ENCODE measurements at regions not wholly inside any gene's neighbourhood (a gene's known extent, or its start where the extent isn't known, plus 50 kb on each side); places are given as distances from the start of the nearest gene placed in this dataset.
A peak's percentile ranks its signal among the peaks of the same experiment; 100 is the strongest.

DNA sequence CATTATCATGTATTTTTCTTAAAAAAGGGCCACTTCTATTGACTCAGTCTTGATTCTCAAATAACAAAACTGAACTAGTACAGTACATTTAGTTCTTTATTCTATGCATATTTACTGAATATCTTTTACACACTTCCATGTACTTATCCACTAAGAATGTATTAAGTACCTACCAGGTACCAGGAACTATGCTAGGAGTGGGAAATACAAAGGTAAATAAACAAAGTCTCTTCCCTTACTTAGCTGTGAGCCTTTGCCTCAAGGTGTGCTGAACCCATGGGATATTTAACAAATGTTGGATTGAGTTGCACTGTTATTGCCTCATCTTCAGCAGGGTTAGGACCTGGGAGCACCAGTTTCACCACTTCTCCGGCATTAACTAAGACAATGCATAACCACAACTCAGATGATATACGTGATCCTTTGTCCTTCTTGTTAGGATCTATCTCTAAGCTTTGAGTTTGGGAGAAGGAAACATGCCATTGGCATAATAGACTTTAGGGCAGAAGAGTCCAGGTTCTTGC, 533.9 kb downstream of the TFAP2B start:
- peaks cover 2% of the 10 kb centered on the region for H3K79me1 ChIP-seq (ENCODE audit: low read length)
- no peak overlapping the region for H3K27ac ChIP-seq (ENCODE audit: low read depth, low read length)
- H4K8ac ChIP-seq (ENCODE audit: low read depth, low read length) = no peak overlapping the region
- no peak overlapping the region for H3K4me3 ChIP-seq (ENCODE audit: low read depth, low read length)
- no peak overlapping the region for H2BK12ac ChIP-seq (ENCODE audit: low read length)
- H3K9ac ChIP-seq (ENCODE audit: low read length) = no peak overlapping the region
- H3K4ac ChIP-seq (ENCODE audit: low read depth, low read length) = no peak overlapping the region
- H3K36me3 ChIP-seq (ENCODE audit: control insufficient read depth in 1 of 2, insufficient read depth in 2 of 2, low read length in 2 of 2) = no peaks in the 10 kb centered on the region
- H4K91ac ChIP-seq (ENCODE audit: low read depth, low read length) = no peak overlapping the region
- DNase-seq = peak in 1 of 2 donors; percentile 45
- H3K14ac ChIP-seq (ENCODE audit: low read length) = no peak overlapping the region
- H2AFZ ChIP-seq (ENCODE audit: insufficient read depth, low read length, poor library complexity) = no peak overlapping the region
- H3K27me3 ChIP-seq (ENCODE audit: insufficient read depth, low read length) = no peaks in the 10 kb centered on the region
- no peaks in the 10 kb centered on the region for H3K9me3 ChIP-seq (ENCODE audit: insufficient read depth, low read depth, low read length)
- H2AK5ac ChIP-seq (ENCODE audit: low read length) = no peak overlapping the region
- no peak overlapping the region for H2BK120ac ChIP-seq (ENCODE audit: insufficient read depth, low read length, poor library complexity)
- no peak overlapping the region for H3K18ac ChIP-seq (ENCODE audit: low read length)
- H3K4me1 ChIP-seq (ENCODE audit: control insufficient read depth in 1 of 2, insufficient read depth in 2 of 2, low read length in 2 of 2) = no peaks in the 10 kb centered on the region
- no peak overlapping the region for H2BK5ac ChIP-seq (ENCODE audit: low read depth, low read length, poor library complexity)
- no peak overlapping the region for H4K12ac ChIP-seq (ENCODE audit: low read depth, low read length)
- H3K79me2 ChIP-seq (ENCODE audit: control insufficient read depth, insufficient read depth, low read length, poor library complexity) = no peaks in the 10 kb centered on the region
- no peak overlapping the region for H3K4me2 ChIP-seq (ENCODE audit: low read length)
- H3K23ac ChIP-seq (ENCODE audit: low read length) = no peak overlapping the region
- no CpG with 5 or more reads among the region's 2 CpGs for WGBS (ENCODE audit: extremely low coverage, insufficient coverage, insufficient read length)

DNA sequence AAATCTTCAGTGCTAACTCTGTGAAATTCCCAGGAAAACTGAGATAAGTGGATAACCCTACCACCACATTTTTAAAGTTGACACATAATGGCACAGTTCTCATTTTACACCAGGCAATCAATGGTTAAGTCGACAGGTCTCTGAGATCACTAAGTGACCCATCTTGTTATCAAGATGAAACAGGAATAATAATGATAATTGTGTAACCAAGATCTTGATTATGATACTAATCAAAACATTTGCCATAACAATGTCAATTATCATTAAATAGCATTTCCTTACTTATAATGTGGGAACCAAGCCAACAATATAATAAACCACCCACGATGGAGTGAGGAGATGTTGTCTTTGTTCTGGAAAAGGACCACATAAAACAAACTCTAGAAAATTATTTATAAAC, 541.6 kb downstream of the TFAP2B start:
- H2AFZ ChIP-seq (ENCODE audit: insufficient read depth, low read length, poor library complexity) = no peak overlapping the region
- H3K79me1 ChIP-seq (ENCODE audit: low read length) = no peaks in the 10 kb centered on the region
- H3K27me3 ChIP-seq (ENCODE audit: insufficient read depth, low read length) = no peaks in the 10 kb centered on the region
- H3K36me3 ChIP-seq (ENCODE audit: control insufficient read depth in 1 of 2, insufficient read depth in 2 of 2, low read length in 2 of 2) = no peaks in the 10 kb centered on the region
- H3K4me1 ChIP-seq (ENCODE audit: control insufficient read depth in 1 of 2, insufficient read depth in 2 of 2, low read length in 2 of 2) = no peaks in the 10 kb centered on the region
- H3K14ac ChIP-seq (ENCODE audit: low read length) = no peak overlapping the region
- DNase-seq = no peak
- H4K12ac ChIP-seq (ENCODE audit: low read depth, low read length) = no peak overlapping the region
- no peak overlapping the region for H3K23ac ChIP-seq (ENCODE audit: low read length)
- no peak overlapping the region for H4K8ac ChIP-seq (ENCODE audit: low read depth, low read length)
- H3K9ac ChIP-seq (ENCODE audit: low read length) = no peak overlapping the region
- no CpG with 5 or more reads among the region's 2 CpGs for WGBS (ENCODE audit: extremely low coverage, insufficient coverage, insufficient read length)
- no peak overlapping the region for H3K4ac ChIP-seq (ENCODE audit: low read depth, low read length)
- no peak overlapping the region for H3K27ac ChIP-seq (ENCODE audit: low read depth, low read length)
- no peak overlapping the region for H3K4me3 ChIP-seq (ENCODE audit: low read depth, low read length)
- no peak overlapping the region for H3K4me2 ChIP-seq (ENCODE audit: low read length)
- H2BK5ac ChIP-seq (ENCODE audit: low read depth, low read length, poor library complexity) = no peak overlapping the region
- no peak overlapping the region for H3K18ac ChIP-seq (ENCODE audit: low read length)
- no peak overlapping the region for H2BK120ac ChIP-seq (ENCODE audit: insufficient read depth, low read length, poor library complexity)
- H3K9me3 ChIP-seq (ENCODE audit: insufficient read depth, low read depth, low read length) = no peaks in the 10 kb centered on the region
- no peak overlapping the region for H2BK12ac ChIP-seq (ENCODE audit: low read length)
- H2AK5ac ChIP-seq (ENCODE audit: low read length) = no peak overlapping the region
- H3K79me2 ChIP-seq (ENCODE audit: control insufficient read depth, insufficient read depth, low read length, poor library complexity) = no peaks in the 10 kb centered on the region
- no peak overlapping the region for H4K91ac ChIP-seq (ENCODE audit: low read depth, low read length)

DNA sequence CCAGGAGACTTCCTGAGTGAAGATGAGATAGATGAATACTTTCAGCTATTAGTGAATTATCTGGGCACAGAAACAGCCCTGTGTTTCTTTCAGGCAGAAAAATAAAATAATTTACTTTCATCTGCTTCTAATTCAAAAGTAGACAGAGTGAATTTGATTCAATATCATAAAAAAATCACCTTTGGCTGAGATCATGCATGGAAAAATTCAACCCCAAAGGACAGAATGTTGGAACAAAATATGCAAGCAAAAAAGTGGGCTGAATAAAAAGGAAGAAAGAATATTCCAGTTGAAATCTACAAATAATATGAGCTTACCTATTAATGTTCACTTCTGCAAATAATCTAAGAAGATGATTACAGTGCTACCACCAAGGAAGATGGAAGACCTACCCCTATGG, 546.9 kb downstream of the TFAP2B start:
- Histone ChIP-seq H3K9me3 (ENCODE audit: insufficient read depth, low read depth, low read length) (no peaks in the 10 kb centered on the region), H2BK120ac (ENCODE audit: insufficient read depth, low read length, poor library complexity) (no peak overlapping the region), H3K36me3 (ENCODE audit: control insufficient read depth in 1 of 2, insufficient read depth in 2 of 2, low read length in 2 of 2) (no peaks in the 10 kb centered on the region), H3K18ac (ENCODE audit: low read length) (no peak overlapping the region), H4K91ac (ENCODE audit: low read depth, low read length) (no peak overlapping the region), H3K27me3 (ENCODE audit: insufficient read depth, low read length) (no peaks in the 10 kb centered on the region), H2AFZ (ENCODE audit: insufficient read depth, low read length, poor library complexity) (no peak overlapping the region), H3K9ac (ENCODE audit: low read length) (no peak overlapping the region), H3K27ac (ENCODE audit: low read depth, low read length) (no peak overlapping the region), H3K79me1 (ENCODE audit: low read length) (no peaks in the 10 kb centered on the region), H3K4me3 (ENCODE audit: low read depth, low read length) (no peak overlapping the region), H4K8ac (ENCODE audit: low read depth, low read length) (no peak overlapping the region), H3K4ac (ENCODE audit: low read depth, low read length) (no peak overlapping the region), H3K79me2 (ENCODE audit: control insufficient read depth, insufficient read depth, low read length, poor library complexity) (no peaks in the 10 kb centered on the region), H2BK12ac (ENCODE audit: low read length) (no peak overlapping the region), H3K23ac (ENCODE audit: low read length) (no peak overlapping the region), H4K12ac (ENCODE audit: low read depth, low read length) (no peak overlapping the region), H3K4me2 (ENCODE audit: low read length) (no peak overlapping the region), H3K14ac (ENCODE audit: low read length) (no peak overlapping the region), H2AK5ac (ENCODE audit: low read length) (no peak overlapping the region), H3K4me1 (ENCODE audit: control insufficient read depth in 1 of 2, insufficient read depth in 2 of 2, low read length in 2 of 2) (no peaks in the 10 kb centered on the region), H2BK5ac (ENCODE audit: low read depth, low read length, poor library complexity) (no peak overlapping the region)
- no peak for DNase-seq

DNA sequence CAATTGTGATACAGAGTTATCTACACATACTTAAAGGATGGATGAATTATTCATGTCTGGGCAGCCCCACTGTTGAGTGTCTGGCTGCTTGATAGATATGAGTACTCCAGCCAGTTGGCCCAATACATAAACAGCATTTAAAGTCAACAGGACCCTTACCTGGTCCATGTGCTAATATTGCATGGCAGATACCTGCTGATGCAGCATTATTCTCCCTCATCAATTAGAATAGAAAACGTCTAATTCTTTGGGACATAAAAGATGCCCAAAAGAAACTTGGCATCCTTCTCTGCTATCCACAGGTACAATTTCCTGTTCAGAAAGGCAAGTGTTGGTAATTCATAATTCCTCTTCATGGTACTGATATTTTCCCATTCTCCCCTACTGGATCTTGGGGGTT, 550.8 kb downstream of the TFAP2B start:
- Histone ChIP-seq H2BK120ac (ENCODE audit: insufficient read depth, low read length, poor library complexity) (no peak overlapping the region), H3K9me3 (ENCODE audit: insufficient read depth, low read depth, low read length) (no peaks in the 10 kb centered on the region), H3K14ac (ENCODE audit: low read length) (no peak overlapping the region), H4K12ac (ENCODE audit: low read depth, low read length) (no peak overlapping the region), H3K4me3 (ENCODE audit: low read depth, low read length) (no peak overlapping the region), H3K79me1 (ENCODE audit: low read length) (no peaks in the 10 kb centered on the region), H2BK12ac (ENCODE audit: low read length) (no peak overlapping the region), H3K4me1 (ENCODE audit: control insufficient read depth in 1 of 2, insufficient read depth in 2 of 2, low read length in 2 of 2) (no peaks in the 10 kb centered on the region), H3K4ac (ENCODE audit: low read depth, low read length) (no peak overlapping the region), H2AK5ac (ENCODE audit: low read length) (no peak overlapping the region), H3K18ac (ENCODE audit: low read length) (no peak overlapping the region), H3K36me3 (ENCODE audit: control insufficient read depth in 1 of 2, insufficient read depth in 2 of 2, low read length in 2 of 2) (no peaks in the 10 kb centered on the region), H4K91ac (ENCODE audit: low read depth, low read length) (no peak overlapping the region), H2BK5ac (ENCODE audit: low read depth, low read length, poor library complexity) (no peak overlapping the region), H3K27me3 (ENCODE audit: insufficient read depth, low read length) (no peaks in the 10 kb centered on the region), H2AFZ (ENCODE audit: insufficient read depth, low read length, poor library complexity) (no peak overlapping the region), H3K23ac (ENCODE audit: low read length) (no peak overlapping the region), H3K4me2 (ENCODE audit: low read length) (no peak overlapping the region), H3K79me2 (ENCODE audit: control insufficient read depth, insufficient read depth, low read length, poor library complexity) (no peaks in the 10 kb centered on the region), H3K27ac (ENCODE audit: low read depth, low read length) (no peak overlapping the region), H4K8ac (ENCODE audit: low read depth, low read length) (no peak overlapping the region), H3K9ac (ENCODE audit: low read length) (no peak overlapping the region)
- no CpG with 5 or more reads among the region's 1 CpG for WGBS (ENCODE audit: extremely low coverage, insufficient coverage, insufficient read length)
- DNase-seq = no peak

All from trophoblast cell (in vitro differentiated cells and primary cell).